ENCODE measurements at regions not wholly inside any gene's neighbourhood (a gene's known extent, or its start where the extent isn't known, plus 50 kb on each side); places are given as distances from the start of the nearest gene placed in this dataset.

DNA sequence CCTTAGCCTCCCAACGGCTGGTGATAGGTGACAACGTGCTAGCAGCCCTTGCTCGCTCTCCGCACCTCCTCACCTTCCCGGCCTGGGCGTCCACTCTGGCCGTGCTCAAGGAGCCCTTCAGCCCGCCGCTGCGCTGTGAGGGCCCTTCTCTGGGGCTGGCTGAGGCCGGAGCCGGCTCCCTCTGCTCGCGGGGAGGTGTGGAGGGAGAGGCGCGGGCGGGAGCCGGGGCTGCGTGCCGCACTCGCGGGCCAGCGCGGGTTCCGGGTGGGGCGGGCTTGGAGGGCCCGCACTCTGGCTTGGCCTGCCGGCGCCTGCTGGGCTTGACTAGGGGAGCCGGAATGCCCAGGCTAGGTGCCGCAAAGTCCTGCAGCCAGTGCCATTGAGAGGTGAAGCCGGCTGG is 131.1 kb downstream of the CCER1 start:
- no peak for DNase-seq (ENCODE audit: low read depth)
- TF ChIP-seq, protein P1, sequence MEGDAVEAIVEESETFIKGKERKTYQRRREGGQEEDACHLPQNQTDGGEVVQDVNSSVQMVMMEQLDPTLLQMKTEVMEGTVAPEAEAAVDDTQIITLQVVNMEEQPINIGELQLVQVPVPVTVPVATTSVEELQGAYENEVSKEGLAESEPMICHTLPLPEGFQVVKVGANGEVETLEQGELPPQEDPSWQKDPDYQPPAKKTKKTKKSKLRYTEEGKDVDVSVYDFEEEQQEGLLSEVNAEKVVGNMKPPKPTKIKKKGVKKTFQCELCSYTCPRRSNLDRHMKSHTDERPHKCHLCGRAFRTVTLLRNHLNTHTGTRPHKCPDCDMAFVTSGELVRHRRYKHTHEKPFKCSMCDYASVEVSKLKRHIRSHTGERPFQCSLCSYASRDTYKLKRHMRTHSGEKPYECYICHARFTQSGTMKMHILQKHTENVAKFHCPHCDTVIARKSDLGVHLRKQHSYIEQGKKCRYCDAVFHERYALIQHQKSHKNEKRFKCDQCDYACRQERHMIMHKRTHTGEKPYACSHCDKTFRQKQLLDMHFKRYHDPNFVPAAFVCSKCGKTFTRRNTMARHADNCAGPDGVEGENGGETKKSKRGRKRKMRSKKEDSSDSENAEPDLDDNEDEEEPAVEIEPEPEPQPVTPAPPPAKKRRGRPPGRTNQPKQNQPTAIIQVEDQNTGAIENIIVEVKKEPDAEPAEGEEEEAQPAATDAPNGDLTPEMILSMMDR (IDR thresholded peaks at IDR 0.05; ENCODE audit: insufficient read depth, low read length) = no peak
- H3K4me3 ChIP-seq (ENCODE audit: low read depth, low read length) = no peak overlapping the region

DNA sequence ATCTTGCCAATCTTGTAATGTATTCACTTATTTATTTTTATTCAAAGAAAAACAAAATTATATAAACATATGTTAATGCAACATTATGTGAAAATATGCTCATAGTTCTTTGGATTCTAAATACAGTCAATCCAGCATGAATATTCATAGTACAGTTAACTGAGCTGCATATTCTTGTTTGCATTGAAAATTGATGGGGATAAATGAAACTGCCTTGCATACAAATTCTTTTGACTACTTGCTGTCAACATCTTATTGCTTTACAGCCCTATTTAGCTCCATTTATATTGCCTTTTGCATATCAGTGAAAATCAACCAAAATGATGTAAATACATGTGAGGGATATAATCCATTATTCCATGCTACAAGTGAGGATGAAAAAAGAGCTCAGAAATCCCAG is 135.3 kb downstream of the CCER1 start:
- TF ChIP-seq, protein P1 (IDR thresholded peaks at IDR 0.05; ENCODE audit: insufficient read depth, low read length) = no peak
- no peak for DNase-seq (ENCODE audit: low read depth)
- H3K4me3 ChIP-seq (ENCODE audit: low read depth, low read length) = no peak overlapping the region

DNA sequence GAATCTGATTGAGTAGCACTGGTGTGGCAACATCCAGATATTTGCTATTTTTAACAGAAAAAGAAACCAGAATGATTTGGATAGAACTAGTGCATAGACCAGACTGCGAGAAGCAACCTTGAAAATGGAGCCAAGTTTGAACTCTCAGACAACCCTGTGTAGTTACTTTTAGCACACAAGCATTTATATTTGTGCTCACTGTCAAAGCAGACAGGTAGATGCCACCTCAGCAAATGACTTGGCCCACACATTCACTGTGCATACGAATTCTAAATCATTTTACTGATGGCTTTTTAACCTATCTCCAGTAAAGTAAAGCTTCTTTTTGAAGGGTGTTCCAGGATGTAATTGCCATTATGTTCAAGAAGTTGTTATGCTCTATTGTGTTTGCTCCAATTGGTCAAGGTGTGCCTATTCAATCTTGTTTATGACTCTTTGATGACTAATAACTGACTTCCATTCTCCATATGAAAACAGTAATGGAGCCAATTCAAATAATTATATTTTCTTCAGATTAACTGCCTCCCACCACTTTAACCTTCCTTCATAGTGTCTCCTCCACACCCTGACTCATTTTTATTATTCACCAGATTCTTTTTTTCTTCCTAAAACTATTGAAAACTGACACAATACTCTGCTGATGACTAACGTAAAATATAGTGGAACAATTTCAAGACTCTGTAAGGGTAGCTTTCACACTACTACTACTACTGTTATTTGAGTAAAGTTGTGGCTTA is 138.5 kb downstream of the CCER1 start:
- TF ChIP-seq, protein P1 (IDR thresholded peaks at IDR 0.05; ENCODE audit: insufficient read depth, low read length) = no peak
- H3K4me3 ChIP-seq (ENCODE audit: low read depth, low read length) = no peak overlapping the region
- peak; percentile 66 for DNase-seq (ENCODE audit: low read depth)

DNA sequence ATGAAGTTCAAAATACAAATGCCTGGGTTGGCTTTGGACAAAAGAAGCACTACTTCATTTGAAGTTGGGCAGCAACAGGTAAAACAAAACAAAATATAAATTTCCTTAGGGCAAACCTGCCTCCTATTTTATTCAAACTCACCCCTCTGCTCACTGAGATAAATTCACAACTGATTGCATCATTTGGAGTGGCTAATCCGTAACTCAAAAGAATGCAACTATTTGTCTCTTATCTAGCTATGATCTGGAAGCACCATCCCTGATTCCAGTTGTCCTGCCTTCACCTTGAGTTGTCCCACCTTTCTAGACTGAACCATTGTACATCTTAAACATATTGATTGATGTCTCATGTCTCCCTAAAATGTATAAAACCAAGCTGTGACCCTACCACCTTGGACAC is 145.0 kb downstream of the CCER1 start:
- no peak overlapping the region for H3K4me3 ChIP-seq (ENCODE audit: low read depth, low read length)
- TF ChIP-seq, protein P1 (IDR thresholded peaks at IDR 0.05; ENCODE audit: insufficient read depth, low read length) = no peak
- DNase-seq (ENCODE audit: low read depth) = no peak

DNA sequence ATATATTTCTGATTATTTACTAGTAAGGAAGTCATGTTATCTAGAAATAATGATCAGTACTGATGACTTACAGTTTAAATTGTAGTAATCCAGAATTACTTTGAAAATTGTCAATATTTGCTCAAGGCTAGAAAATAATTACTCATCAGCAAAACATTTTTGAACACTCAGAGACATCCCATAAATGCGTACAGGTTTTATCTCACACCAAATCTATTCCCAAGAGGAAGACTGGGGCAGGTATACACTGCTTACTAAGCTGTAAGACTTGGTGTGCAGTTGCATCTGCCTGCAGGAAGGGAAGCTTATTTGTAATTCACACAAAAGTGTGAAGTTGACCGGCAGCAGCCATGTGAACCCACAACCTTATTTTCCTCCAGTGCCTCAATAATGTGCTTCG is 146.4 kb downstream of the CCER1 start:
- TF ChIP-seq, protein P1 (IDR thresholded peaks at IDR 0.05; ENCODE audit: insufficient read depth, low read length) = no peak
- H3K4me3 ChIP-seq (ENCODE audit: low read depth, low read length) = no peak overlapping the region
- DNase-seq (ENCODE audit: low read depth) = no peak

DNA sequence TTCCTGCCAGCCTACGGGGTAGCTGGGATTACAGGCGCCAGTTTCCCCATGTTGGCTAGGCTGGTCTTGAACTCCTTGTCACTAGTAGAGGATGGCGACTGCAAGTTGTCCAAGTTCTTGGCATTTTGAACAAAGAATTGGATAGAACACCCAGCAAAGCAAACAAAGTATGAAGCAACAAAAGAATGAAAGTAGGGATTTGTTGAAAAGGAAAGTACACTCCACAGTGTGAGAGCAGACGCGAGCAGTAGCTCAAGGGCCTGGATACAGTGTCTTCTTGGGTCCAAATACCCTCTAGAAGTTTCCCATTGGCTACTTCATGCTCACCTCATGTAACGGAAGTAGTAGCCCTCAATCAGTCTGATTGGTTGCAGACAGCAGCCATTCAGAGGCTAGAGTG is 152.2 kb downstream of the CCER1 start:
- no peak for DNase-seq (ENCODE audit: low read depth)
- TF ChIP-seq, protein P1 (IDR thresholded peaks at IDR 0.05; ENCODE audit: insufficient read depth, low read length) = no peak
- no peak overlapping the region for H3K4me3 ChIP-seq (ENCODE audit: low read depth, low read length)

DNA sequence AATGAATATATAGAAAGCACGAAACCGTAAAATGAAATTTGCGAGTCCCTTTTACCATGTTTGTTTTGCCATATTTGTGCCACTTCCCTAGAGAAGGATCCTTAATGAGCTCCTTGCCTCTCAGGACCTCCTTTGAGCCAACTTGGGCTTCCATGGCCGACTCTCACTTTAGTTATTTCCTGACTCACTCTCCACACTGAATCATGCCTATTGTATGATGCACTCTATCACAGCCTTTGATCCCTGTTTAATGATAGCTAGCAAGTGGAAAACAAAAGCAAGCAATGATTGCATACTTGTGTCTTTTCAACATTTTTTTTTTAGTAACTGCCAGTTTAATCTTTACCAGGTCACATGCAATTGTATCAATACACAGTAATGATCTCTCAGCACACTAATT is 153.2 kb downstream of the CCER1 start:
- TF ChIP-seq, protein P1 (IDR thresholded peaks at IDR 0.05; ENCODE audit: insufficient read depth, low read length) = no peak
- no peak overlapping the region for H3K4me3 ChIP-seq (ENCODE audit: low read depth, low read length)

More for the DNA sequence above, 153.2 kb downstream of the CCER1 start:
- peak; percentile 60 for DNase-seq (ENCODE audit: low read depth)
